Smooth muscle cell (in vitro differentiated cells): ENCODE measurements at regions not wholly inside any gene's neighbourhood (a gene's known extent, or its start where the extent isn't known, plus 50 kb on each side); places are given as distances from the start of the nearest gene placed in this dataset.

Experiments used
- DNase-seq: peaks from one replicate; lab custom pipeline; 2025; ENCODE audit not compliant: unreplicated experiment; lab: John Stamatoyannopoulos, UW
- H2AFZ ChIP-seq: fragments of 200-600 bp; sonication (generic); 2 replicates; pipeline ENCODE4 v1.6.0; 2016; ENCODE audit warnings: antibody characterized with exemption, low read depth, mild to moderate bottlenecking
- H3F3A ChIP-seq: fragments of 200-600 bp; sonication (generic); 2 replicates; pipeline ENCODE4 v1.6.0; 2017; ENCODE audit warnings: antibody characterized with exemption, low read depth
- H3K27ac ChIP-seq: fragments of 200-600 bp; sonication (generic); 2 replicates; pipeline ENCODE4 v1.5.1; 2016; ENCODE audit warnings: low read depth, mild to moderate bottlenecking
- H3K27me3 ChIP-seq: fragments of 200-600 bp; sonication (generic); 2 replicates; pipeline ENCODE4 v1.6.1; 2016; ENCODE audit warnings: low read depth, mild to moderate bottlenecking
- H3K36me3 ChIP-seq: fragments of 200-600 bp; sonication (generic); 2 replicates; pipeline ENCODE4 v1.5.1; 2016; ENCODE audit warnings: low read depth
- H3K4me1 ChIP-seq: fragments of 200-600 bp; sonication (generic); 2 replicates; pipeline ENCODE4 v1.5.1; 2016; ENCODE audit warnings: low read depth
- H3K4me2 ChIP-seq: fragments of 200-600 bp; sonication (generic); 2 replicates; pipeline ENCODE4 v1.6.0; 2016; ENCODE audit warnings: mild to moderate bottlenecking
- H3K4me3 ChIP-seq: fragments of 200-600 bp; sonication (generic); 2 replicates; pipeline ENCODE4 v1.5.1; 2016; ENCODE audit warnings: mild to moderate bottlenecking
- H3K79me2 ChIP-seq: fragments of 200-600 bp; sonication (generic); 2 replicates; pipeline ENCODE4 v1.6.0; 2016; ENCODE audit warnings: low read depth, mild to moderate bottlenecking
- H3K9ac ChIP-seq: fragments of 200-600 bp; sonication (generic); 2 replicates; pipeline ENCODE4 v1.6.0; 2016; ENCODE audit warnings: low read depth
- H3K9me3 ChIP-seq: fragments of 200-600 bp; sonication (generic); replicated peaks from 2 replicates; pipeline ENCODE4 v1.5.1; 2016; ENCODE audit warnings: low read depth
- H4K20me1 ChIP-seq: fragments of 200-600 bp; sonication (generic); 2 replicates; pipeline ENCODE4 v1.6.0; 2016; ENCODE audit warnings: low read depth
- CTCF ChIP-seq: fragments of 200-600 bp; sonication (generic); IDR thresholded peaks from 2 replicates; pipeline ENCODE4 v1.5.1; 2017; ENCODE audit warnings: borderline replicate concordance, mild to moderate bottlenecking, antibody characterized with exemption; ENCODE audit not compliant: insufficient read depth, poor library complexity, severe bottlenecking
- WGBS: methylation state at CpG from one replicate; pipeline ENCODE4 v1.1.7; 2016; ENCODE audit warnings: low lambda C conversion rate; 5-methylcytosine and 5-hydroxymethylcytosine counted together

- Histone ChIP-seq H3K4me3 (no peak overlapping the region), H3K9me3 (no peaks in the 10 kb centered on the region), H3K36me3 (no peaks in the 10 kb centered on the region), H3K79me2 (no peaks in the 10 kb centered on the region), H3K27me3 (peaks cover 22% of the 10 kb centered on the region), H3K4me1 (peaks cover 8% of the 10 kb centered on the region), H3K27ac (no peak overlapping the region), H3K9ac (no peak overlapping the region), H3F3A (no peaks in the 10 kb centered on the region), H2AFZ (no peak overlapping the region), H4K20me1 (no peaks in the 10 kb centered on the region), H3K4me2 (no peak overlapping the region)
- DNase-seq: no peak
- TF ChIP-seq CTCF: no peak
- WGBS: 93% methylated on average over 15 of the region's 15 CpGs
These were observed 135.1 kb downstream of the MRM1 start for GRCh38 chr17:36736201-36737156.

- Histone ChIP-seq H4K20me1 (no peaks in the 10 kb centered on the region), H3F3A (no peaks in the 10 kb centered on the region), H3K27me3 (peaks cover 13% of the 10 kb centered on the region), H3K36me3 (no peaks in the 10 kb centered on the region), H3K9ac (no peak overlapping the region), H3K79me2 (no peaks in the 10 kb centered on the region), H3K4me1 (no peaks in the 10 kb centered on the region), H3K4me2 (no peak overlapping the region), H3K9me3 (no peaks in the 10 kb centered on the region), H3K27ac (no peak overlapping the region), H2AFZ (no peak overlapping the region), H3K4me3 (no peak overlapping the region)
- 93% methylated on average over 6 of the region's 6 CpGs for WGBS
- no peak for DNase-seq
- no peak for TF ChIP-seq CTCF
These were observed 137.8 kb downstream of the MRM1 start for GRCh38 chr17:36739208-36739607.

GRCh38 chr17:36740157-36740556, 138.8 kb downstream of the MRM1 start:
- no peaks in the 10 kb centered on the region for H3K79me2 ChIP-seq
- no peak overlapping the region for H3K27ac ChIP-seq
- WGBS: 88% methylated on average over 8 of the region's 8 CpGs
- no peak overlapping the region for H2AFZ ChIP-seq
- DNase-seq: no peak
- no peak overlapping the region for H3K4me2 ChIP-seq
- no peak for TF ChIP-seq CTCF
- H3F3A ChIP-seq: no peaks in the 10 kb centered on the region
- H3K9me3 ChIP-seq: no peaks in the 10 kb centered on the region
- H3K36me3 ChIP-seq: no peaks in the 10 kb centered on the region
- H3K27me3 ChIP-seq: peaks cover 13% of the 10 kb centered on the region
- H3K4me1 ChIP-seq: no peaks in the 10 kb centered on the region
- no peak overlapping the region for H3K9ac ChIP-seq
- H4K20me1 ChIP-seq: no peaks in the 10 kb centered on the region
- no peak overlapping the region for H3K4me3 ChIP-seq
